CMK (cell line): ENCODE measurements at regions not wholly inside any gene's neighbourhood (a gene's known extent, or its start where the extent isn't known, plus 50 kb on each side); places are given as distances from the start of the nearest gene placed in this dataset.
A peak's percentile ranks its signal among the peaks of the same experiment; 100 is the strongest.

Experiments
- DNase-seq: peaks from one replicate; pipeline ENCODE4 v3.0.0-alpha.2; 2010; ENCODE audit warnings: low read depth

DNA sequence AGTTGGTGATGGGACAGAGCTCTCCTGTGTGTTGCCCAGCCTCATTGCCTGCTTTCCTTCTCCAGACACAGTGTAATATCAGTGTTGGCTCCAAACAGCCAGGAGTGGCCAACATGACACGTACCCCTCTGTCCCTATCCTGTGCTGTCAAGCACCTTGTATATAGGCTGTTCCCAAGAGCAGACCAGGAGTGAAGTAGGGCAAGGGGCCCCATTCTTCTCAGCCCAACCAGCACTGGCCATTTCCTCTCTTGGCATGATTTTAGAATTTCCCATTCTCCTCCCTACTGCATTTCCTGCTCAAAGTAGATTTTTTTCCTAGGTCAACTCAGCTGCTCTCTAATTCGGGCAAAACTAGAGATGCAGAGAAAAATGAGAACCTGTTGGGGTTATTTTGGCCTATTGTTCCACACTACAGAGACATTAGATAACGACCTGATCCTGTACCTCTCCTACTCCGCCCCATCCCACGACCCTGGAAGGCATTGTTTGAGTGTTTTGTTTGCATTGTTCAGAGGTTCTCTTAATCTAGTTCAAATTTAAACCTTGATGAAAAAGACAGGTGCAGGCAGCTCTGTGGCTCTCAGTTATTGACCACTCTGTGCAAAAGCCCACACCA, 95.6 kb downstream of the RASSF10 start:
- DNase-seq: no peak

DNA sequence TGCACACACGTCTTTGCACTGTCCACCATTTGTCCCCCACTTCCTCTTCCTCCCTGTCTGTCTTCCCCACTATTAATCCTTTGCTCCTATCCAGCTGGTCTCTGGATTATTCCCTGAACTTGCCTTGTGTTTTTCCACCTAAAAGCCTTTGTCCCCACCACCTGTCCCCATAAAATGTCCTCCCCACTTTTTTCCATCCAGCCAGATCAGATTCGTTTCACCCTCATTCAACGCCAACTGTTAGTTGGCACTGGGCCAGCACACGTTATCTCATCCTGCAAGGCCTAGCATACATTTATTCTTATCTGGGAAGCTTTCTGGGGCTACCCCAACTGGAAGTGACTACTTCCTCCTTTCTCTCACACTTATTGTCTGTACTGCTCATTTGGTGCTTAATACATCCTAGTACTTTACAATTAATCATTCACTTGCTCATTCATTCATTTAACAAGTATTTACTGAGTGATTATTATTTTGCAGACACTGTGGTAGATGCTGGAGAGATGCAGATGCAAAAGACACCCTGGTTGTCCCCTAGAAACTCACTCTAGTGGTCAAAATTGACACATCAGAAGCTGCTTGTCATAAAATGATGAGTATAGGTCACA, 96.2 kb downstream of the RASSF10 start:
- DNase-seq: peak; percentile 91

DNA sequence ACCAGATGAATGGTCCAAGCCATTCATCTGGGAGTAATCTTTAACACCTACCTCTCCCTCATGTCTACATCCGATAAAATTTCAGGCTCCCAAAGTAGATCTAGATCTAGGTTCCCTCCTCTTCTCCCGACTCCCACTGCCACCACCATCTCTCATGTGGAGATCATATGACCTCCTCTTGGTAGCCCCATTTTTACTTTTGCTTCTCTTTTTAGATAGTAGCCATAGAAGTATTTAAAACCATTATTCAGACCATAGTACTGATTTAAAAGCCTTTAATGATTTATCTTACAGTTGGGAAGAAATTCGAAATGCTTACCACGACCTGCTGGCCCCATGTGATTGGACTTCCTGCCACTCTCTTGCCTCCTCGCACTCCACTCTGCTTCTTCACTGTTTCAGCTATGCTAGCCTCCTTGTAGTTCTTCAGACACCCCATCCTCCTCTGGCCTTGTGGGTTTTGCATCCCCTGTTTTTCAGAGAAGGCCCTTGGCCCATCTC, 98.5 kb downstream of the RASSF10 start:
- no peak for DNase-seq

DNA sequence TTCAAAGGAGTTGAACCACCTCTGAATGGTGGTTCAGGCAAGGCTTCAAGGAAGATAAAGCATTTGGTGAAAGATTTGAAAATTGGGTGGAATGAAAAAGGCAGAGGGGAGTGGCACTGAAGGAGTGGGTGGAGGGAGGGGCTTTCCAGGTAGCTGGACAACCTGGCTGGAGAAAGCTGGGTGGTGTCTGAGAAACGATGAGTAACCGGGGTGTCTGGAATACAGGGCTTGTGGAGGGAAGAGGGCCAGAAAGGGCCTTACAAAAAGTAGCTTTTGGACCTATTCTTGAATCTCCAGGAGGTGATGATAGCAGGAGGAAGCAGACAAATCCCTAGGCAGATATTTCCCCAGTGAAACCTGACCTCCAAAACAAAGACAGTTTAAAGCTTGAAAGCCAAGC, 99.3 kb downstream of the RASSF10 start:
- no peak for DNase-seq

DNA sequence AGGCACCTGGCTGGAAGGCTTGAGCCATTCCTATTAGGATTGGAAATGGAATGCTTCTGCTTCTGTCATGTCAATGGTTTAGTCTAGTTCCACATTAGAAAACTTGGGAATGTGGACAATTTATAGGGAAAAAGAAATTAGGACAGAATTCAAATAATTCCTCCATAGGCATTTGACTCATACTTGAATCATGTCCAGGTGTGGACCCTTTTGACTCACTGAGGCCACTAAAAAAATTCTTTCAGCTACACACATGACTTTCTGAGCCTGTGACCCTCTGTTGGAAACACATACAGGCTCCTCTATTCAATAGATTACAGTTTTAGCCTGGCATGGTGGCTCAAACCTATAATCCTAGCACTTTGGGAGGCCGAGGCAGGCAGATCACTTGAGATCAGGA, 100.5 kb downstream of the RASSF10 start:
- DNase-seq: no peak

DNA sequence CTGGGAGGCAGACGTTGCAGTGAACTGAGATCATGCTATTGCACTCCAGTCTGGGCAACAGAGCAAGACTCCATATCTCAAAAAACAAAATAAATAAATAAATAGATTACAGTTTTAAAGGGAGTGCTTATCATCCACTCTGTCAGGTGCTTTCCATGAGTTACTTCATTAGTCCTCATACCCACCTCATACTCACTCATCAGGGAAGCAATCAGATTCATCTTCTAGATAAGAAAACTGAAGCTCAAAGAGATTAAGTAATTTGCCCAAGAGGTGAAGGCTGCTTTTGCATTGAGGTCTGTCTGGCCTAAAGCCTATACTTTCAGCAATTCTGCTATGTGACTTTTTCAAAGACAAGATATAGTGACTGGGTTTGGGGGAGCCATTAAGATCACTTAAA, 101.0 kb downstream of the RASSF10 start:
- DNase-seq: no peak

DNA sequence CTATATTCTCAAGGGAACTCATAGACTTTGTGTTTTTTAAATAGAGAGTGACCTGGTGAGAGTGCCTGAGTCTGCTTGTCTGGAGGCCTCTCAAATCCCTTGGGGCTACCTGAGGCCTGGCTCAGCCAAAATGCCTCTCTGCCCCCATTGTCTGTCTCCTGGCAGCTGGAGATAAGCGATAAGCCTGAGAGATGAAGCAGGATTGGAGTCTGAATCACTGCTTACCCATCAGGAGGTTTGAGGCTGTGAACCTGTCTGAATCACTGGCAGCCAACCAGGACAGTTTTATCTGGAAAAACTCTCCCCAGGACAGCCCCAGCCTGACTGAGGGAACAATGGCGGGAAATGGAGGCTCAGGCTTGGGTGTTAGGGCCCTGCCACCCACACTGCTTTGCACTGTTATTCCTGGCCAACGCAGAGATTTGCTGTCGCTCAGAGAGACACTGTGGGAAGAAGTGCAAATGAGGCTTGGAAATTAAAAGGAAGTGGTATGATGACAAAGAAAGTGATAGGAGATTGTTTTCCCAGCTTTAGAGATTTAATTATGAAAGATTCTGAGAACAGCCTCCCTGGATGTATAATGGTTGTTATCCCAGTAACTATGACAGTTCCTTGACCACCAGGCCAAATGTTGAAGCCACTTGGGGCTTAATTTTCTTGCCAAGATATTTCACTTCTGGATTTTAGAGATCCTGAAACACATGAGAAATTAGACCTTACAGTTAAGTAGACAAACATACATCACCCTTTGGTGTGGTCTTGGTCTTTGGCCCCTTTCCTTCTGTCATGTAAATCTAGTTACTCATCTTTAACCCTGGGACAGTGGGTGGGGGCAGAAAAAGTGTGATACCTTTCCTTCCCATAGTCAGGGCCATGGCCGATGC, 102.1 kb downstream of the RASSF10 start:
- DNase-seq: no peak

DNA sequence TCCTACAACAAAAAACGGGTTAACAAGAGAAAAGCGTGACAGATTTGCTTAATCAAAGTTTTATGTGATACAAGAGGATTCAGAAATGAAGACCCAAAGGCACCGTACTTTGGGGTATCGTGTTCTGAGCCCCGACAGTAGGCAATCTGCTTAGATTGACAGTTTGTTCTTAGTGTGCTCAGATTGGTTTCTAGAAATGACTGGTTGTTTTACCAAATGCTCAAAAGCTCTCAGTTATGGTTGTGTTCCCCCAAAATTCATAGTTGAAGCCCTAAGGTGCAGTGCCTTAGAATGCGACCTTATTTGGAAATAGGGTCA, 102.7 kb downstream of the RASSF10 start:
- no peak for DNase-seq

DNA sequence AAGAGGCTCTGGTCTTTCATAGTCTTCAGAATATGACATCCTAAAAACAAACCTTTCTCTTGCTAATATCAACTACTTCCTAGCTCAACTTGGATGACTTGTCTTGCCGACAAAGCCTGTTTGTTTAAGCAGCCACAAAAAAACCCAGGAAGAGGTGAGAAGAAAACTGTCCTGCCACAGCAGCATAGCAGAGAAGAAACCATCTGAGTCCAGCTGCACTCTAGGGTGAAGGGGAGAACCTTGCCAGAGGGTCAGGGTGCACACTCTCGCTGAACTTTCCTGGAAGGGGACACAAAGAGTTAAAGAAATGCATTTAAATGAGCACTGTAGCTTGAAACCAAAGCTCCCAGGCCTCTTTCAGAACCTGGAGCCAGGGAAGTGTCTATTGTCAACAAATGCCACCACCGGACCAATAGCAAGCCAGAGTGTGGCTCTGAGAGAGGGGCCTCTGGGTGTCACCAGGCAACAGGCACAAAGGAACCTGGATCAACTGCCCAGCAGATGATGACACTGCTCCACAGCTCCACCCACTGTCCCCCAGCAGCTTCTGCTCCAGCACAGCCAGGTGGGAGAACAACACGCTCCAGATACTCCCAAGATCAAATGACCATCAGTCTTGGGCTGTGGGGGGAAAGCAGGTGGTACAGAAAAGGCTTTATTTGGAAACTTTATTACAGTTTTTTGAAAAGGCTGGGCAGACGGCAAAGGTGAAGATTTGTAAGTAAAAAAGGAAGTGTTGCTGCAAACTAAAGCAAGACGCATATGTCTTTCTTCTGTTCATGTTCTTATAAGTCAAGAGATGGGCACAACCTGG, 105.7 kb downstream of the RASSF10 start:
- no peak for DNase-seq

DNA sequence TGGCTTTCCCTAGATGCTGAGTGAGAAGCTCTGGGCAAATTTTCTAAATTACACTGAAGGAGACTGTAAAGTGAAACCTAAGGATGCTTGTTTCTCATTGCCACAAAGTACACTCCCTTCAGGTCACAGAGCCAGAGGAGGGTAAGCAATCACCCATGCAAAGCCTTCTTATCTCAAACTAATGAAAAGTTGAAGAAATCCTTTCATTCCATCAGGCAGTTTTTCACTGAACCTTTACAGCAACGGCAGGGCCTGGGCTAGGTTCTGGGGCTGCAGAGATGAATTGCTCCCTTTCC, 106.2 kb downstream of the RASSF10 start:
- DNase-seq: no peak

DNA sequence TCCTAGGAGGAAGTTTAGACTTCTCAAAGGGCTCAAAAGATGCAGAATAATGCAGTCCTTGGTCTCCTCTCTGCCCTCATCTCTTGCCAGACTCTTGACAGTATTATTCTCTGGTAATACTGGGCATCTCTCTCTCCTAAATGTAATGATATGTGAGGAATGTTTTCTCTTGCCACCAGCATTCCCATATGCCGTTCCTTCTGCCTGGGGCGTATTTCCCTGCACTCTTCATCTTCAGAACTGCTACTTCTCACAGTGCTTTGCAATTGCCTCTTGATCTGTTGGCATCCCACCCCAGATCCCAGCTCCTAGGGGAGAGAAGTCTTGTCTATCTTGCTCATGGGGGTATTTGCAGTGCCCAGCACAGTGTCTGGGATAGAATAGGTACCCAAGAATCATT, 107.4 kb downstream of the RASSF10 start:
- DNase-seq: no peak

DNA sequence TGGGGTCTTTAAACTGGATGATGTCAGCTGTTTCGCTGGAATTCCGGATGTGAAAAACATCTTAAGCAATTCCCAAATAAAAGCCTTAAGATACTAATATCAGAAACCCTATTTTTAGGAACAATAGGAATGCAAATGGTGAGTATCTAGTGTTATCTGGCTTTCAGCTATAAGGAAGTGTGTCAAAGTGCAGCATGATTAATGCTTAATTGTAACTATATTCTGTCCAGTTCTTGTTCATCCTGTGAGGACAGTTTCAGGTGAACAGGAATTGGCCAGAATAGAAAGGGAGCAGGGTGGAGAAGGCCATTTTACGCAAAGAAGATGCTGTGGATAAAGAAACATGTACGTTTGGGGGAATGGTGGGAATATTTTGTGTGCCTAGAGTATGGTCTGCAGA, 108.2 kb downstream of the RASSF10 start:
- no peak for DNase-seq

DNA sequence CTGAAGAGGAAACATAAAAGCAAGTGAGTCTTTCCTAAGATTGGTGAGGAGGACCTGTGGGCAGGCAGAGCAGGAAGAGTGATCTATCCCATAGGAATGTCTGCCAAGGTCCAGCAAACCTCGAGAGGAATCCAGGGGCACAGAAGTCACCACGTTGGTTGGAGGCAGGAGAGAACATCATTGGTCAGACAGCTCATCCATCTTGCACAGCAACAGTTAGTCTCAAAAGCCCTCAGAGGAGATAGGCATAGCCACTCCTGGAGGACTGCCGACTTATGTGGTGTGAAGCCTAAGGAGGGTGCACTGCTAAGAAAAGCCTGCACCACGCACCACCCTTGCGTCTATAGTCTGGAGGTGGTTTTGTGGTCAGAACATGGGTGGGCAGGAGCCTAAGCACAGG, 109.1 kb downstream of the RASSF10 start:
- no peak for DNase-seq

DNA sequence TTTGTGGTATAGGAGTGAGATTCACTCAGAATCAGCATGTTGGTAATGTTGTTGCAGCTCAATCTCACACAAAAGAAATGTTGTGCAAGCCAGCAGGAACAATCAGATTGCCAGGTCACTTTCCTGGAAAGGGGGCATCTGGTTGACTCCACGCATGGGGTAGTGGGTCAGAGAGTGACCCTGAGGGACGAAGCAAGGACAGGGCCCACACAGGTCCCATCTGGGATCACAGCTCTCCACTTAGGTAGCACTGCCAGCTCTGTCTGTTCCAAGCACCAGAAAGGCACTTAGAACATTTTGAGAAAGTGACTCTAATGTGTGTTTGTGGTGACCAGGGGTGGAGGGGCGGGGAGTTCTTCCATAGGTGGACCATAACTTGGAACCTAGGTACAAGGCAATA, 109.5 kb downstream of the RASSF10 start:
- no peak for DNase-seq

DNA sequence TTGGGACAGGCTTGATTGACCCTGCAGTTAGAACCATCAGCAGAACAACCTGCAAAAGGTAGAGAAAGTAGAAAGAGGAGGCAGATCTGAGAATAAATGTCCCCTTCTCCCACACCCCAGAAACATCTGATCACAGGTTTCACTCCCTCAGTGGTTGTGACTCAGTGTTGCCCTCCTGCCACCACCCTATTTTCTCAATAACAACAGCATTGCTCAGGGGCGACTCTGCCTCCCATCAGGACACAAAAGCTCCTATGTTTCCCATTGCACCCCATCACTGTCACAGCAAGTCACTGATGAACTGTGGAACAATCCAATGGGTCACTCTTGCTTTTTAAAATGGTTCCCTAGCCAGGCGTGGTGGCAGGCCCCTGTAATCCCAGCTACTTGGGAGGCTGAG, 110.2 kb downstream of the RASSF10 start:
- DNase-seq: no peak

DNA sequence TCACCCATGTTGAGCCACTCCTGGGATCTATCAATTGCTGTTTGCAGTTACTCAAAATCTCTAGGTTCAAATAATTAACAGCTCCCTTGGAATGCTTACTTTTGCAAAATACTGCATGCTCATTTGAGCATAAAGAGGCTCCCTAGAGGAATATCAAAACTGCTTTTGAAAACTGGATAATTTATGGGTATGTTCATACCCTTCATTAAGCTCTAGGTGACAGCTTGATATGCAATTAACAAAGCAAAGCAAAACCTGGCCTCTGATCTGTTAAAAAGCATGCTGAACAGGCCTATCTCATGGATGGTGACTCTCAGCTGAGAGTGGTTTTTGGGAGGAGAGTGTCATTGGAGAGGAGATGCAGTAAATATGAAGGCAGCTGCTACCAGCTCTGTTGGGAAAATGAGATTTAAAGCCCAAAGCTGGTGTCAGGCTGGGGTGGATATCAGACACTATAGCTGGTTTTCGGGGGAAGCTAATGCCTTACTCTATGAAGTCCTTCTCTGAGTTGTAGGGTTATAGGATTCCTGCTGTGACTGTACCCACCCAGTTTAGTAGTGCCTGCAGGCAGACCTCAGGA, 110.9 kb downstream of the RASSF10 start:
- no peak for DNase-seq

DNA sequence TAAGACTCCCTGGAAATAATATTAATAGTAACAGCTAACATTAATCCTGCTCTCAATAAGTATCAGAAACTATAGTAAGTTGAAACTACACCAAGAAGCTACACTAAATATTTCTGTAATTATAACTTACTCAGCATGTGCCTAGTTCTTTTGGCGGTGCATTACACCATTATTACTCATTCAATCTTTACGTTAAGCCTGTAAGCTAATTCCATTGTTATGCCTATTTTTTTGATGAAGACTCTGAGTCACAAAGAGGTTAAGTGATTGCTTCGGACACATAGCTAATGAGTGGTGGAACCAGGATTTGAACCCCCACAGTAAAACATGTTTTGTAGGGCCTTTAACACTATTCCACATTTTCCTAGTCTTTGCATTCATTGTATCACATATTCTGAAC, 111.6 kb downstream of the RASSF10 start:
- no peak for DNase-seq

DNA sequence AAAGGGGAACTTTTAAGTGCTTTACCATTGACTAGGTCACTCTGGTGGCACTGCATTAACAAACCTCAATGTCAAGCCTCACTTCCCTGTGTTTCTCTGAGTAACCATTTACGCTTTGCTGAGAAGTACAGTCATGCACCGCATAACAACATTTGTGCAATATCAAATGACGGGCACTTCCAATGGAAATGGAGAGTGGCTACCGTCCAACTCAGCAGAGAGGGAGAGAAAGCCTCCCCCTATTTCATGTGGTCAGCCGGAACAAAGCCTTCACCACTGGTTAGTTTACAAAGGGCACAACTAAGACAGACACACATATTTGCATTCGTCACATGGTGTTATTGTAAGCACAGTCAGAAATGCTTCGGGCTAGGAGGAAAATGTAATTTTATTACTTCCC, 117.3 kb downstream of the RASSF10 start:
- DNase-seq: no peak

DNA sequence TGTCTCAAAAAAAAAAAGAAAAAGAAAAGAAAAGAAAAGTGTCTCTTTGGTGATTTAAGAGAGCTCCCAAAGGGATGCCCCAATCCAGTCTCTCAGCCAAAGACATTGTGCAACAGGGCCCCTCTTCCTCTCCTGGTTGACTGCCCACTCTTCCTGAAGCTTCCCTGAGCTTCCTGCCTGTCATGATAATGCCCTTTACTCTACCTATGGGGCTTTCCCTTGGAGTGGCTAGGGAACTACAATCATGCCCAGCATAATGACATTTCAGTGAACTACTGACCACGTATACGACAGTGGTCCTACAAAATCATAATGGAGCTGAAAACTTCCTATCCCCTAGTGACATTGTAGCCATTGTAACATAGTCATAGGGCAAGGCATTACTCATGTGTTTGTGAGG, 118.0 kb downstream of the RASSF10 start:
- no peak for DNase-seq

DNA sequence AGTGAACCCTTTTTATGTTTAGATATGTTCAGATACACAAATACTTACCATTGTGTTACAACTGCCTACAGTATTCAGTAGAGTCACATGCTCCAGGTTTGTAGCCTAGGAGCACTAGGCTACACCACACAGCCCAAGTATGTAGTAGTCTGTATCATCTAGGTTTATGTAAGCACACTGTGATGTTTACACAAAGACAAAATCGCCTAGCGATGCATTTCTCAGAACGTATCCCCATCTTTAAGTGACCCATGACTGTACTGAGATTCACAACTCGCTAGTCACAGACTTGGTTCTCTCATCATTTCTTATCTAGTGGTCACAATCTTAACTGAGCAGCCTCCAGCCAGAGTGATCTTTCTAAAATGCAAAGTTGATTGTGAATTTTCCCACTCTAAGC, 119.2 kb downstream of the RASSF10 start:
- DNase-seq: no peak

DNA sequence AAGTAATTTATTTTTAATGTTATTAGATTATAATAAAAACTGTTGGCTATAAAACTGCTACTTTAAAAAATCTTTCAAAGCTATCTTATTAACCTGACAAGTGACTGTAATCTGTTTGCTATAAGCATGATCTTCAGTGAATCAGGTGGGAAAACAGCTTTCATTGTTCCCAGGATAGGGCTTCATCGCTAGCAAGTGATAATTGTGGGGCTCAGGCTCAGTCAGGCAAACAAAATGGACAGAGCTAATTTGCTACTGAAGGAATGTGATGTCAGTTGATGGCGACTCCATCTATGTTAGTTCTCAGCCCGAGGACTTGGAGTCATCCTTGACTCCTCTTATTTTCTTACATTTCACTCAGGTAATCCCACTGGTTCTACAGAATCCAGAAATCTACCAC, 125.0 kb downstream of the RASSF10 start:
- no peak for DNase-seq

DNA sequence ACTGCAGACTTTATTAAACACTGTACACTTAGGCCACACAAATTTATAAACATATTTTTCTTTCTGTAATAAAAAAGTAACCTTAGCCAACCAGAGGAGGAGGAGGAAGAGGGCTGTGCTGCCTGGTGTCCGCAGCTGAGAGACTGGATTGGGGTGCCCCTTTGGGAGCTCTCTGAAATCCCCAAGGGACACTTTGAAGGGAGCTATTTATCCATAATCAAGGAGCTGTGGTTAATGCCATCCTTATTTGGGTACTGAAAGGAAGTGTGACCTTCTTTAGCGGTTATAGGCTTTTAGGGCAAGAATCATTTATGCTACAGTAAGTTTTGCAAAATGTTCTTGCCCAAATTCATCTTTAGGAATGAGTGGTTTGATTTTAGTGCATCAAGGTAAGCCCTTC, 125.8 kb downstream of the RASSF10 start:
- DNase-seq: no peak
